ENCODE measurements at regions not wholly inside any gene's neighbourhood (a gene's known extent, or its start where the extent isn't known, plus 50 kb on each side); places are given as distances from the start of the nearest gene placed in this dataset.

GRCh38 chr6:126667728-126668127 is 327.8 kb downstream of the CENPW start:
- no peak for TF ChIP-seq CTCF (conservative IDR thresholded peaks at IDR 0.05 in 1 of 2, IDR thresholded peaks at IDR 0.05 in 1 of 2; ENCODE audit: low read depth in 1 of 2, low read length in 2 of 2)
- TF ChIP-seq EZH2 (IDR thresholded peaks at IDR 0.05; ENCODE audit: low read length, missing control alignments), result no peak
